IMR-90 (cell line): ENCODE measurements at regions not wholly inside any gene's neighbourhood (a gene's known extent, or its start where the extent isn't known, plus 50 kb on each side); places are given as distances from the start of the nearest gene placed in this dataset.
"Not testable (repeated sequence)": the region's sequence is repeated elsewhere in the genome, so short reads cannot be mapped to it uniquely, and the experiment has no call there.

ENCODE experiments used
- ATAC-seq: fragments of 200-7000 bp; cut with Tn5 transposase; 2 replicates; pipeline ENCODE4 v1.9.1; 2020; ENCODE audit warnings: low read depth, mild to moderate bottlenecking, moderate library complexity
- BruUV-seq: library from RNA; stranded (reverse); fragments of 400-500 nt; replicated peaks from 2 replicates; lab custom pipeline; 2021; lab: Mats Ljungman, UMichigan
- CTCF ChIA-PET: fragments of 300-600 bp; formaldehyde crosslinking; extraction: SDS; loops from one replicate; lab custom pipeline; 2021; ENCODE audit warnings: antibody characterized with exemption; lab: Yijun Ruan, JAX
- POLR2A ChIA-PET: fragments of 300-600 bp; sonication (Branson Sonifier 250); formaldehyde crosslinking; loops from one replicate; lab custom pipeline; 2022; ENCODE audit warnings: antibody characterized with exemption; ENCODE audit not compliant: unreplicated experiment; lab: Charles Lee
- DNase-seq: peaks from one replicate; pipeline ENCODE4 v3.0.0; 2013
- H2AFZ ChIP-seq: replicated peaks from 2 replicates; pipeline ENCODE3; 2013; ENCODE audit warnings: low read length, mild to moderate bottlenecking; ENCODE audit not compliant: poor library complexity
- H2AK5ac ChIP-seq: 2 replicates; pipeline ENCODE4 v1.6.1; 2013; ENCODE audit warnings: low read depth, low read length, inconsistent platforms
- H2AK9ac ChIP-seq: replicated peaks from 2 replicates; pipeline ENCODE3; 2013; ENCODE audit warnings: mild to moderate bottlenecking, low read depth, low read length, moderate library complexity; ENCODE audit not compliant: poor library complexity
- H2BK120ac ChIP-seq: 2 replicates; pipeline ENCODE4 v1.6.1; 2013; ENCODE audit warnings: low read depth, low read length, inconsistent platforms
- H2BK15ac ChIP-seq: 3 replicates; pipeline ENCODE4 v1.6.1; 2013; ENCODE audit warnings: low read depth, low read length, inconsistent platforms
- H2BK20ac ChIP-seq: 2 replicates; pipeline ENCODE4 v1.6.1; 2013; ENCODE audit warnings: low read depth, mild to moderate bottlenecking, inconsistent platforms, low read length, moderate library complexity
- H2BK5ac ChIP-seq: 2 replicates; pipeline ENCODE4 v1.6.1; 2013; ENCODE audit warnings: mild to moderate bottlenecking, low read depth, low read length, inconsistent platforms; ENCODE audit not compliant: poor library complexity, severe bottlenecking
- H3K14ac ChIP-seq: replicated peaks from 2 replicates; pipeline ENCODE4 v1.6.1; 2013; ENCODE audit warnings: low read depth, low read length, inconsistent platforms
- H3K18ac ChIP-seq: 2 replicates; pipeline ENCODE4 v1.6.1; 2013; ENCODE audit warnings: low read depth, low read length, control low read depth
- H3K23ac ChIP-seq: 2 replicates; pipeline ENCODE4 v1.6.1; 2013; ENCODE audit warnings: low read depth, low read length, inconsistent platforms
- H3K27ac ChIP-seq: 2 replicates; pipeline ENCODE4 v1.5.1; 2013; ENCODE audit warnings: mild to moderate bottlenecking, control low read depth, low read length; ENCODE audit not compliant: insufficient read depth
- H3K27me3 ChIP-seq: 2 replicates; pipeline ENCODE4 v1.6.1; 2013; ENCODE audit warnings: low read length; ENCODE audit not compliant: control insufficient read depth, insufficient read depth
- H3K36me3 ChIP-seq: 2 replicates; pipeline ENCODE4 v1.6.1; 2013; ENCODE audit warnings: low read length, mixed read lengths; ENCODE audit not compliant: control insufficient read depth, insufficient read depth
- H3K4ac ChIP-seq: 2 replicates; pipeline ENCODE4 v1.6.1; 2013; ENCODE audit warnings: low read depth, low read length, inconsistent platforms
- H3K4me1 ChIP-seq: 2 replicates; pipeline ENCODE4 v1.6.1; 2013; ENCODE audit warnings: low read length, mixed read lengths; ENCODE audit not compliant: control insufficient read depth, insufficient read depth
- H3K4me2 ChIP-seq: 2 replicates; pipeline ENCODE4 v1.6.1; 2013; ENCODE audit warnings: low read depth, mild to moderate bottlenecking, control low read depth, low read length, moderate library complexity
- H3K4me3 ChIP-seq: 2 replicates; pipeline ENCODE4 v1.5.1; 2013; ENCODE audit warnings: low read depth, mild to moderate bottlenecking, control low read depth, low read length, moderate library complexity; ENCODE audit not compliant: insufficient read depth
- H3K56ac ChIP-seq: 2 replicates; pipeline ENCODE4 v1.6.1; 2013; ENCODE audit warnings: low read length, inconsistent platforms; ENCODE audit not compliant: insufficient read depth; ENCODE audit errors: extremely low read depth
- H3K79me1 ChIP-seq, 2 experiments: 2 replicates each; pipeline ENCODE4 v1.6.1; 2013; ENCODE audit warnings: low read length in 2 of 2, inconsistent platforms in 1 of 2, low read depth in 1 of 2
- H3K9ac ChIP-seq: 2 replicates; pipeline ENCODE4 v1.6.1; 2013; ENCODE audit warnings: low read depth, low read length, control low read depth
- H3K9me1 ChIP-seq: 2 replicates; pipeline ENCODE4 v1.6.1; 2013; ENCODE audit warnings: low read length, inconsistent platforms; ENCODE audit not compliant: insufficient read depth
- H3K9me3 ChIP-seq: 2 replicates; pipeline ENCODE4 v1.6.1; 2013; ENCODE audit warnings: low read length; ENCODE audit not compliant: control insufficient read depth, insufficient read depth
- H4K20me1 ChIP-seq: 2 replicates; pipeline ENCODE4 v1.6.1; 2013; ENCODE audit warnings: low read length, inconsistent platforms; ENCODE audit not compliant: insufficient read depth
- H4K5ac ChIP-seq: 2 replicates; pipeline ENCODE4 v1.6.1; 2013; ENCODE audit warnings: mild to moderate bottlenecking, low read depth, low read length, control low read depth
- H4K8ac ChIP-seq, 2 experiments: 2 replicates each; pipeline ENCODE4 v1.6.1; 2013; ENCODE audit warnings: low read depth in 2 of 2, low read length in 2 of 2, control low read depth in 1 of 2, inconsistent platforms in 1 of 2
- H4K91ac ChIP-seq: 2 replicates; pipeline ENCODE4 v1.6.1; 2013; ENCODE audit warnings: low read depth, low read length, inconsistent platforms; ENCODE audit not compliant: insufficient read depth
- WGBS, 2 experiments: methylation state at CpG; one replicate each; pipeline versions ENCODE4 v1.1.5 to v1.1.7; 2013; ENCODE audit warnings: missing lambda C conversion rate in 2 of 2; ENCODE audit not compliant: insufficient read length in 1 of 2; ENCODE audit errors: extremely low coverage in 2 of 2; 5-methylcytosine and 5-hydroxymethylcytosine counted together
- dilution Hi-C: fragments of 300-500 bp; cut with HindIII; formaldehyde crosslinking; loops from one replicate; pipeline ENCODE4 v1.14.3; 2018; ENCODE audit warnings: low sequenced_read_pairs; ENCODE audit not compliant: unreplicated experiment
- in situ Hi-C: fragments of 300-500 bp; cut with MboI; formaldehyde crosslinking; loops from 3 replicates; pipeline ENCODE4 v1.14.3; 2019; ENCODE audit warnings: low sequenced_read_pairs, inconsistent platforms, mixed read lengths
- intact Hi-C: fragments of 100-400 bp; cut with micrococcal nuclease; formaldehyde crosslinking; loops from 2 replicates; pipeline ENCODE4 v1.10.0; 2022

GRCh38 chr2:242061930-242062329 lies 192.4 kb downstream of the RTP5 start:
- H3K4me3 ChIP-seq, intact Hi-C loops, H3K14ac ChIP-seq, H3K18ac ChIP-seq, CTCF ChIA-PET, ATAC-seq, H3K56ac ChIP-seq, H3K4me2 ChIP-seq, H3K4ac ChIP-seq, BruUV-seq, H4K8ac ChIP-seq, H4K20me1 ChIP-seq, dilution Hi-C loops, H2AFZ ChIP-seq, H3K79me1 ChIP-seq, H3K27ac ChIP-seq, H3K9me3 ChIP-seq, H2BK5ac ChIP-seq, H2AK9ac ChIP-seq, H2BK20ac ChIP-seq, H3K23ac ChIP-seq, H3K4me1 ChIP-seq, H3K36me3 ChIP-seq, H4K91ac ChIP-seq, H4K5ac ChIP-seq, H2AK5ac ChIP-seq, H3K9ac ChIP-seq, POLR2A ChIA-PET, DNase-seq, in situ Hi-C loops, H3K9me1 ChIP-seq, H2BK15ac ChIP-seq, H2BK120ac ChIP-seq: not testable (repeated sequence)
- H3K27me3 ChIP-seq: peaks cover 22% of the 10 kb centered on the region
- WGBS, 2 experiments: no CpG with 5 or more reads among the region's 17 CpGs
